ENCODE measurements at regions not wholly inside any gene's neighbourhood (a gene's known extent, or its start where the extent isn't known, plus 50 kb on each side); places are given as distances from the start of the nearest gene placed in this dataset.
"Not testable (repeated sequence)": the region's sequence is repeated elsewhere in the genome, so short reads cannot be mapped to it uniquely, and the experiment has no call there.

DNA sequence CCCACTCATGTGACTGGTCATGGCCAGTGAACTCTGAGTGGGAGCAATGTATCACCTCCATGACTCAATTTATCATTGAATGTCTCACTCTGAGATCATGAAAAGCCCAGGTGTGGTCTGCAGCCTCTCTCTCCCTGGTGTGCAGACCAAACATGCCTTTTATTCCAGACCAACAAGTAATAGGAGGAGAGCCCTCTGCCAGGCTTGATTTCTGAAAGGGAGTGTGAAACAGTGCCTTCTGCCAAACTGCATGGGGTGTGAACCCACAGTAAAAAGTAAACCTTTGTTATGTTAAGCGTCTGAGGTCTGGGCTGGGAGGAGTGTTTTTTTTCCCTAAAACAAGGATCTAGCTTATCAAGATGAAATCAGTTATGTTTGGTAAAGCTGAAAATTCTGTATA, 601.2 kb downstream of the ADCYAP1 start:
- peak; percentile 64 for DNase-seq

DNA sequence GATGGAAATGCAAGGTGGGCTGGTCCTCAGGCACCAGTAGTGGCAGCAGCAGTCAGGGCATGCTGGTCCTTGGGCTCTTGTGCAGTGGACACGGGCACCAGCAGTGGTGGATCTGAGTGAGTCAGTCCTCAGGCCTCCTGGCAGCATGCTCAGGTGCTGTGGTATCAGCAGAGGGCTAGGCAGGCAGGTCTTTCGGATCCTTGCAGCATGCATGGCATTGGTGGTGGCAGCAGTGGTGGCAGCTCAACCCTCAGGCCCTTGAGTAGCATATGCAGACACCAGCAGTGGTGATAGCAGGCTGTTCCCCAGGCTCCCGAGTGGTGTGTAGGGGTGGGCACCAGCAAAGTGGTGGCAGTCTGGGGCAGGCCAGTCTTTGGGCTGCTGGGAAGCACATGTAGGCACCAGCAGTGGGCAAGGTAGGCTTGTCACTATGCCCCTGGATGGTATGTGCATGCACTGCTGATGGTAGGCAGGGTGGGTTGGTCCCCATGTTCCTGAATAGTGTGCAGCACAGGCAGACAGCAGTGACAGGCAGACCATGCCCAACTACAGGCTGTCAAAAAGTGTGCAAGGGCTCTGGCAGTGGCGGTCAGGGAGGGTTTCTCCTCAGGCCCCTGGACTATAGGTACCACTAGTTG, 606.0 kb downstream of the ADCYAP1 start:
- DNase-seq = no peak

DNA sequence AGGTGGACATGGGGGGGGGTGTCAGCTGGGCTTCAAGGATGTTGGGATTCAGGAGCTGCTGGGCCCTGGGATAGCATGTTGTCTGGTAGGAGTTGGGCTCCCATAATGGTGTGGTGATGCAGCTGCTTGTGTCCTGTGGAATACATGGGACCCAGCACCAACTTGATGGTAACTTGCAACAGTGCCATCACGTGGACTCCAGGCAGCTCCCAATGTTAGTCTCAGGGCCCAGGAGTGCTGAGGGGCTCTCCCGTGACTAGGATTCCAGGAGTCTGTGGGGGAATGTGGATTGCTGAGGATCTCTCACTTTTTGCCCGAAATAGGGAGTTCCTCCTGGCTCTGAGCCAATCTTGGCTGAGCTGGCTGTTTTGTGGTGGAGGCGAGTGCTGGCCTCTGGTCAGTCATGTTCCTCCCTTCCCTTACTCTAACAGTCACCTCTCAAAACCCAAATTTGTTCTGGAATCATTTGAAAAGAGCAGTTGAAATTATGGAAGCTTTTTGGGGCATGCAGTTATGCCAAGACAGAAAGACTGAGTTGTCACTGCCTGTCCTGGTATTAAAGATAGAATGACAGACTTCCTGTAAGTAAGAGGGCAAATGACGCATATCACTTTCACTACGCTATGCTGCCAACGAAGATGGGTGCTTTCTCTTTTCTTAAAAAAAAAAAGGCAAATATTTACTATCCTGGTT, 607.1 kb downstream of the ADCYAP1 start:
- no peak for DNase-seq

DNA sequence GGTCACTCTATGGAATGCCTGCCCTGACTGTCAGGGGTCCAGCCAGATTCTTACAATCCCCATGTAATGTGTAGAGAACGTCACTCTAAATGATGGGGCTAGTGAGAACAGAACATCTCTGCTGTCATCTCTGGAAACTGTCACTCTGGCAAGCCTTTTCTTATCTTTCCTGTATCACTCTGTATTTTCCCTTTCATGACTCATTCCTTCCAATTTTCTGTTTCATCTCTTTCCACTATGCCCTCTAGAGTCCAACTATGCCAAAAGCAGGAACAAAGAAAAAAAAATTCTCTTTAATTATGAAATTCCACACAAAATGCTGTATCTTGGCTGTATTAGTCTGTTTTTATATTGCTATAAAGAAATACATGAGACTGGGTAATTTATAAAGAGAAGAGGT, 608.8 kb downstream of the ADCYAP1 start:
- DNase-seq = no peak

DNA sequence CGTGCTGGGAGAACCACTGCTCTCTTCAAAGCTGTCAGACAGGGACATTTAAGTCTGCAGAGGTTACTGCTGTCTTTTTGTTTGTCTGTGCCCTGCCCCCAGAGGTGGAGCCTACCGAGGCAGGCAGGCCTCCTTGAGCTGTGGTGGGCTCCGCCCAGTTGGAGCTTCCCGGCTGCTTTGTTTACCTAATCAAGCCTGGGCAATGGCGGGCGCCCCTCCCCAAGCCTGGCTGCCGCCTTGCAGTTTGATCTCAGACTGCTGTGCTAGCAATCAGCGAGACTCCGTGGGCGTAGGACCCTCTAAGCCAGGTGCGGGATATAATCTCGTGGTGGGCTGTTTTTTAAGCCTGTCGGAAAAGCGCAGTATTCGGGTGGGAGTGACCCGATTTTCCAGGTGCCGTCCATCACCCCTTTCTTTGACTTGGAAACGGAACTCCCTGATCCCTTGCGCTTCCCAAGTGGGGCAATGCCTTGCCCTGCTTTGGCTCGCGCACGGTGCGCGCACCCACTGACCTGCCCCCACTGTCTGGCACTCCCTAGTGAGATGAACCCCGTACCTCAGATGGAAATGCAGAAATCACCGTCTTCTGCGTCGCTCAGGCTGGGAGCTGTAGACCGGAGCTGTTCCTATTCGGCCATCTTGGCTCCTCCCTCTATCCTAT, 617.0 kb downstream of the ADCYAP1 start:
- not testable (repeated sequence) for DNase-seq

DNA sequence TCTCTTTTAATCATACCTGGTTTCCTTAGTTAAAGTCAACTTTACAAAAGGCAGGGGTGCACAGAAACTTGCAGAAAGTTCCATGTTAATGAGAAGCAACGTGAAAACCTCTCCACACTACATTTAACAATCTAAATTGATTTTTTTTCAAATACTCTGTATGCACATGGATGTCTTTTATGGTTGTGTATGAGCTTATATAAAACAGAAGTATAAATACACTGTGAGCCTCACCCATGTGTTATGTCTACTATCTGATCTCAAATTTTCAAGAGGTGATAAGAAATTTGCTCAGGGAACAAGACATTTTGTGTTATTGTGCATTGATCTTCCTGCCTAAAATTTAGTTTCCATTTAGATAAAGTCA, 617.6 kb downstream of the ADCYAP1 start:
- DNase-seq = peak; percentile 6

DNA sequence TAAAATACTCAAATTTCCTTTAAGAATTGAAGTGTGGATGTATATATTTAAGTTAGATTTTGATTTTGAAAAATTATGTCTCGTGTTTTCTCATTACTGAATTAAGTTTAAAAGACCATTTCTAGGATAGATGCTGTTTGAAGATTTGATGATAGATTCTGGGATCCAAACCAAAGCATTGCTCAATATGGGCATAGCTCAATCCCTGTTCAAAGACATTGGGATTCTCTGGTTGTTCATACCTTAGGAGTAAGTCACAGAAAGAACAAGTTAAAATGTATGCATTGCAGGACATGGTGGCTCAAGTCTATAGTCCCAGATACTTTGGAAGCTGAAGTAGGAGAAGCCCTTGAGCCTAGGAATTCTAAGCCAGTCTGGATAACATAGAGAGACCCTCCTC, 622.3 kb downstream of the ADCYAP1 start:
- no peak for DNase-seq

DNA sequence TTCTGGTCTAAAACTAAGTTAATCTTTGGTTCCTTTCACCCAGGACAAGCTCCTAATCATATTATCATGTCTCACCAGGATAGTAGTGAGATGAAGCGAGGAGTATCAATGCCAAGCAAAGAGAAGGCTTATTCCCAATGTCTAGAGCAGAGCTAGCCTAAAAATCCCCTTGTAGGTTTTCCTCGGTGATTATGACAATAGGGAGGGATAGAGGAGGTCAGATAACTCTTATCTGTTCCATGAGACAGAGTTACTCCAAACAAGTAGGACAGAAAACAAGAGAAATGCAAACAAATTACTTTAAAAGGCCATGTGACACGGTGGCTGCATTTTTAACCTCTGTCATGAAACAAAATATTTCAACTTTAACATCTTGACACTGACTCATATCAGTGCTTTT, 623.1 kb downstream of the ADCYAP1 start:
- no peak for DNase-seq

DNA sequence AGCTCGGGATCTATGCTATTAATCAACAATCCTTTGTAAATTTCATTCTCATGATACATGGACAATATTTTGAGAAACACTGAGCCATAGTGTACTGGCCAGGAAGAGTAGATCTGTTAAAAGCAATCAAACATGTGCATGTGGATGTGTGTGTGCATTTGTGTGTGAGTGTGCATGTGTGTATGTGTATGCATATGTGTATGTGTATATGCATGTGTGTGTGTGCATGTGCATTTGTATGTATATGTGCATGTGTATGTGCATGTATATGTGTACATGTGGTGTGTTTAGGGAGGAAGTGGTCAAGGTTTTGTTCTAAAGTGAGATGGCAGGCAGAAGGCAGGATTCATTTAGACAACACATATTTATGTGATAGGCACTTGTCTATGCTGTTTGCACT, 623.8 kb downstream of the ADCYAP1 start:
- no peak for DNase-seq

DNA sequence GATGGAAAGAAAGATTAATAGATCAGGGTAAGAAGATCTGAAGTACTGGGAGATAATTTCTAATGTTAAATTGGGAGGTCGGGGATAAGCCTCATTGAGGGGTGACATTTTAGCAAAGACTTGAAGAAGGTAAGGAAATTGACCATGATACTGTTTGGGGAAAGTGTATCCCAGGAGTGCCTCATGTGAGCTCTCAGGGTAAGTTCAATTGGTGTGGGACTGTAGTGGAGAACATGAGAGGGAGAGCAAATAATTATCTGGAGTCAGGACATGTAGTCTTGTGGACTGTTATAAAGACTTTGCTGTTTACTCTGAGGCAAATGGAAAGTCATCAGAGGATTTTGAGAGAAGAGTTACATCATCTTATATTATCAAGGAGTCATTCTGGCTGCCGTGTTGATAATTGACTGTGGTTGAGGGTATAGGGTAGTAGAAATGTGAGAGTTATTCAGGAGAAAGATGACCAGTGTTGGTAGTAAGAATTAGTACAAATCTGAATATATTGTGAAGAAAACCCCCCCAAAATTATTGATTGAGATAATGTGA, 624.4 kb downstream of the ADCYAP1 start:
- DNase-seq = no peak

DNA sequence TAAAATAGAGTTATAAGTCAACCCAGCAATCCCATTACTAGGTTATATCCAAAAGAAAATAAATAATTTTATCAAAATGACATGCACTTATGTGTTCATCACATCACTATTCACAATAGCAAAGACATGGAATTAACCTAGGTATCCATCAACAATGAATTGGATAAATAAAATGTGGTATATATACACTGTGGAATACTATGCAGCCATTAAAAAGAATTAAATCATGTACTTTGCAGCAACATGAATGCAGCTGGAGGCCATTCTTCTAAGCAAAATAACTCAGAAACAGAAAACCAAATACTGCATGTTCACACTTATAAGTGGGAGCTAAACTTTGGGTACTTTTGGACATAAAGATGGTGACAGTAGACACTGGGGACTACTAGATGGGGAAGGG, 626.0 kb downstream of the ADCYAP1 start:
- no peak for DNase-seq

DNA sequence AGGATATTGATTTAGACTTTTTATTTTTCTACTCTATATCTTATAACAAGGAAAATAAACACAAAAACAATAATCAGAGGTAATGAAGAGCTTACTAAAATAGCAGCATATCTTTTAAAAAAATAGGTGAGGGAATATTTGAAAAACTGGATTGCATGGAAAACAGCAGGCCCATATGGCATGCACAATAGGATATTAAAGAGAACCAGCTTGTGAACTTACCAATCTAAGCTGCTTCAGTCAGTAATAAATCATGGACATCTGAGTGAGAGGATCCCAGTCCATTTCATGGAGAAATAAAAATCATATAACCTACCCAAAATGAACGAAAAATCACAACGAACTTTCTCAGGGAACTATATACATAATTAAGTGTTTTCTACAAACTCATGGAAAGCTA, 634.6 kb downstream of the ADCYAP1 start:
- no peak for DNase-seq

DNA sequence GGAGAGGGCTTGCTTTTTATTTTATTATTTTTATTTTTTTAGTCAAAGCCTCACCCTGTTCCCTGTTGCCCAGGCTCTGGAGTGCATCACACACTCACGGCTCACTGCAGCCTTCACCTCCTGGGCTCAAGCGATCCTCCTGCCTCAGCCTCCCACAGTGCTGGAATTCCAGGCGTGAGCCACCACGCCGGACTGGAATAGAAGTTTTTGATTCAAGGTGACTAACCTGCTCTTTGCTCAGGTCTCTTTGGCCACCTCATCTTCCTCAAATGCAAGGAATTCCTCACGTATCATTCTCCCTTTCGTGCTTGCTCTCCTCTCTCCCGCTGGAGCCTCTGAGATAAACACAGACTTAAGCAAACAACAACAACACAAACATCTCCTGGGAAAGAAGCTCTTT, 636.8 kb downstream of the ADCYAP1 start:
- no peak for DNase-seq

DNA sequence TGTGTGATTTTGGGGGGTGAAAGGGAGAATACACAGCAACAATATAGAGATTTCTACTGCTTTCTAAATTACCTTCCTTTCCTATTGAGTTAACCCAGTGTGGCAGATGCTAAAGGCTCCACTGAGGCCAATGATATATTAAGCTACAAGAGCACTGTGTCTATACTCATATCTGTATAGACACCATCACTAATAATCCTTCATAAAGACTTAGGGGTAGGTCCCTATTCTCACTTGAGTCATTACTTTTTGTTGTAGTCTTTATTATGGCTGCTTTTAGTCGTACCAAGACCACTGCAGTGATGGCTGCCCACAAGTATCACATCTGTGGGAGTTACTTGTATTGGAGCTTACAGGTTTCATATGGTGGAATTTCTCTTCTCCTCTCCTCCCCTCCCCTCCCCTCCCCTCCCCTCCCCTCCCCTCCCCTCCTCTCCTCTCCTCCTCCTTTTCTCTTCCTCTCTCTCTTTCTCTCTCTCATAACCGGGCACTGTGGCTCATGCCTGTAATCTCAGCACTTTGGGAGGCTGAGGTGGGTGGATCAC, 637.6 kb downstream of the ADCYAP1 start:
- DNase-seq = no peak

DNA sequence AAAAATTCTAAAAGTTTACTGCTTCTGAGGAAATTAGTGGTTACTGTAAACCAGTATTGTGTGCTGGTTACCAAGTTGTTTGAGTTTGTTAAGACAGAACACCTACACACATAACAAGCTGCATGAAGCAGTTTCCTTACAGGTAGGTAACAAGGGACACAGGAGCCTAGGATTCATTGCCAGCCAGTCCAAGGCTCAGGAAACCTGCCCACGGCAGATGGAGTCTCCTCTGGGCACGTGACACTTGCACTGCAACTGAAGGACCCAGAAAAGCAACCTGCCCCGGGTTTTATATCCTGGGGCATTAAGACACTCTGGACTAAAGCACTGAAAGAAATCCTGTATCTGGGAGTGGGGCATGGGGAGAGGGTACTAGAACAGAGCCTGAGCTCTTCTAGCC, 639.3 kb downstream of the ADCYAP1 start:
- DNase-seq = no peak

DNA sequence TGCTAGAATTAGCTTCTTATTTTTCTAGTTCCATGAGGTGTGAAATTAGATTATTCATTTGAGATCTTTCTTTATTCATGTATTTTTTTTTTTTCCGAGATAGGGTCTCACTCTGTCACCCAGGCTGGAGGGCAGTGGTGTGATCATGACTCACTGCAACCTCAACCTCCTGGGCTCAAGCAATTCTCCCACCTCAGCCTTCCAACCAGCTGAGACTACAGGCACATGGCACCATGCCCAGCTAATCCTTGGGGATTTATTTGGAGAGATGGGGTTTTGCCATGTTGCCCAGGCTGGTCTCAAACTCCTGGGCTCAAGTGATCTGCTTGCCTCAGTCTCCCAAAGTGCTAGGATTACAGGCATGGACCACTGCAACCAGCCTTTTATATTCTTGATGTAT, 653.0 kb downstream of the ADCYAP1 start:
- not testable (repeated sequence) for DNase-seq

DNA sequence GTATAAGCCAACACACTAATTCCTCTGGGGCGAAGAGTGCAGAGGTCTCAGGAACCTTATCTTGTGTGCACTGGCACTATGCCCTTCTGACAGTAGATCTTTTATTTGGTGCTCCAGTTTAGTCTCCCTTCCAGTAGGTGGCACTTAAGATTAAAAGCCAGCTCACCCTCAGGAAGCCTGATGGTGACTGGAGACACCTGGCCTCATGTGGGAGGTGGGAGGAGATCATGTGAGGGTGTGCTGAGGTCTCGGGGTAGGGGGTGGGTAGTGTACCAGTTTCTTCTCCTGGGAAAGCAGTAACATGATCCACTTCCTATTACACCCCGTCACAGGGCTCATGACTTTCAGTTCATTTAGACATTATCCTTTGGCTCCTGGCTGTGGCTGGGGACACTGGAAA, 654.9 kb downstream of the ADCYAP1 start:
- no peak for DNase-seq

DNA sequence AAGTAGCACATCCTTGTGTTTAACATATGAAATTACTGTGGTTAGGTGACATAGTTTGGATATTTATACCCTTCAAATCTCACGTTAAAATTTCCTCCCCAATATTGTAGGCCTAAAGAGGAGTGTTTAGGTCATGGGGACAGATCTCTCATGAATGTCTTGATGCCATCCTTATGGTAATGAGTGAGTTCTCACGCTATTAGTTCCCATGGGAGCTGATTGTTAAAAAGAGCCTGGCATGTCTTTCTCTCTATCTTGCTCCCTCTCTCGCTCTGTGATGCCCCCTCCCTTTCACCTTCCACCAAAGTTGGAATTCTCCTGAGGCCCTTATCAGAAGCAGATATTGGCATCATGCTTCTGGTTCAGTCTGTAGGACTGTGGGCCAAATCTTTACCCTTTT, 660.1 kb downstream of the ADCYAP1 start:
- no peak for DNase-seq

DNA sequence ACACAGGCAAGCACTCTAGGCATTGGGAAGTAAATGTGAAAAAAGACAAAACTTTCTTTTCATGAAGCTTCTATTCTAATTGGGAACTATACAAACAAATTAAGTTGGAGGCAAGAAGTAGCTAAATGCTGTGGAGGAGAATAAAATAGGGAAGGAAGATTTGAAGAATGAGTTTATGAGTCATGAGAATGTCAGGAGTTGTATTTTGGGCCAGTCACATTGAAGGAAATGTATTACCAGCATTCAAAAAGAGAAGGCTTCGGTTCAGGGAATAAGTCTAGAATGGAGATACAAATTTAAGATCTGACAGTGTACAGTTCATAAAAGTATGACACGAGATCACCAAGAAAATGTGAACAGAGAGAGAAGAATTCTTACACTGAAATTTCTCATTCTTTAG, 666.5 kb downstream of the ADCYAP1 start:
- no peak for DNase-seq

DNA sequence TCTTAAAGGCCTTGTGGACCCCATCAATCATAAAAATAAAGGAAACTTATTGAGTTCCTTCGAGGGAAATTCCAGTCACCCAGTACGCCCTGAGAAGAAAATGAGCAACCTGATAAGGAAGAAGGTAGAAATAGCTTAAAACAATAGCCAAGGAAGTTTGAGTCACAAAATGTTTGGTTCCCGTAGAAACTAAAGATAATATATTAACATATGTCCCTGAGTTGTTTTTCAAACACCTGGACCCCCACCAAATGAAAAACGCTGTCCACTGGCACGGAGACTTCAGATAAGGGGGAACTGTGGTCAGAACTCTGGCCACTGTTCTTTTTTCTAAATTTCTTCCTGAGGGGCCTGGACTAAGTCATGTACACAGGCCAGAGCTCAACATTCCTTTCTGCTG, 669.1 kb downstream of the ADCYAP1 start:
- DNase-seq = no peak

DNA sequence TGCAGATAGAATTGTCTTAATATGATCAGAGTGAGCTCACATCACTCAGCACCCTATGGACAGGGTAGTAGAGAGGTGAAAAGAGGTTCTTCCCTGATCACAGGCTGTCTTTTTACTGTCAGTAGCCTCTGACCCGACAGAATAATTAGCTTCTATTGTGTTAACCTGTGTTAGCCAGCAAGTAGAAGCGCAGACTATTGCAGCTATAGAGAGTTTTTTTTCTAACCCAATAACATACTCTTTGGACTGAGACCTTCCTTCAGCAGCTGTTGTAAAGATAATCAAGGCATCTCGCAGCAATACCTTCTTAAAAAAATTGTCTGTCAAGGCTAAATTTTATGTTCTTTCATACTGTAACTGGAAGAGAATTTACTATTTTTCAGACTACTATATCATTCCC, 670.4 kb downstream of the ADCYAP1 start:
- DNase-seq = no peak

DNA sequence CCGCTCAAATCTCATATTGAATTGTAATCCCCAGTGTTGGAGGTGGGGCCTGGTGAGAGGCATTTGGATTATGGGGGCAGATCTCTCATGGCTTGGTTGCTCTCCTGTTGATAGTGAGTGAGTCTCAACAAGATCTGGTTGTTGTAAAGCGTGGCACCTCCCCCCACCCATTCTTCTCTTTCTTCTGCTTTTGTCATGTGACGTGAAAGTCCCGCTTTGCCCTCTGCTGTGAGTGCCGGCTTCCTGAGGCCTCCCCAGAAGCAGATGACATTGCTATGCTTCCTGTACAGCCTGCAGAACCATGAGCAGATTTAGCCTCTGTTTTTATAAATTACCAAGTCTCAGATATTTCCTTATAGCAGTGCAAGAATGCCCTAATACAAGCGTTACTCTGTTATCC, 673.8 kb downstream of the ADCYAP1 start:
- DNase-seq = no peak

DNA sequence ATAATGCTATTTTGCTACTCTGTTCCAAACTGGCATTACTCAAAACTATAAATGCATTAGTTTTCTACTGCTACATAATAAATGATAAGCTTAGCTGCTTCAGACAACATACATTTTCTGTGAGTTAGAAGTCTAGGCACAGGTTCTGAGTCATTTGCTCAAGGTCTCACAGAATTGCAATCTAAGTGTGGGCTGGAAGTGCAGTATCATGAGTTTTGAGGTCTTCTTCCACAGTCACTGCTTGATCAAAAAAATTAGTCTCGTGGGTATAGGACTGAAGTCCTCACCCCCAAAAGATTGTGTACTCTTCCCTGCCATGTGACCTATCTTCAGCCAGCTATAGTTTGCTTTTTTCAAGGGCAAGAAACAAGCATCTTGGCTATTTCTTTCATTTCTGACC, 676.9 kb downstream of the ADCYAP1 start:
- no peak for DNase-seq

DNA sequence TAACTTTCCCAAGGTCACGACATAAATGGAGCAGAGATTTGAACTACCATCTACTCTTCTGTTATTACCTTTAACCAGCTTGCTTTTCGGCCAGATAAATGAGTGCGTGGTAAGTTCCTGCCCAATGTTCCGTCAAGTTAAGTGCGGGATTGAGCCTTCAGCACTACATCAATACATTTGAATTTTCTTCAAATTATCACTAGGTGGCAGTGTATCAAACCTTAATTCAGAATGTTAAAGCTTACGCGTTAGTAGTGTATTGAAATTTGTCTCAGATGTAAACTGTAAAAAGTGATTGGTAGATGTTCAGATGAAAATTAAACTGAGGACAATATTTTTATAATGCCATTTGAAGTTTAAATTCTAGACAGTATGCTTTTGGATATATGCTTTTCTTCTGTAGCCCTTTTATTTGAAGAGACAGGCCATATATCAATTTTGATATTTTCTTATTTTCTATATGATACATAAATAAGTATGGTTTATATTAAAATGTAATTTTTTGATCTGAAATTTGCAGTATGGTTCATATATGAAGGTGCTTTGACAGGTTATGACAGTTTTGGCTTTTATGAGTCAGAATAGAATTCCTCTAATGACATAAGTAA, 681.3 kb downstream of the ADCYAP1 start:
- DNase-seq = peak; percentile 56

All from NCI-H345 (cell line).